ENCODE measurements at regions not wholly inside any gene's neighbourhood (a gene's known extent, or its start where the extent isn't known, plus 50 kb on each side); places are given as distances from the start of the nearest gene placed in this dataset.

DNA sequence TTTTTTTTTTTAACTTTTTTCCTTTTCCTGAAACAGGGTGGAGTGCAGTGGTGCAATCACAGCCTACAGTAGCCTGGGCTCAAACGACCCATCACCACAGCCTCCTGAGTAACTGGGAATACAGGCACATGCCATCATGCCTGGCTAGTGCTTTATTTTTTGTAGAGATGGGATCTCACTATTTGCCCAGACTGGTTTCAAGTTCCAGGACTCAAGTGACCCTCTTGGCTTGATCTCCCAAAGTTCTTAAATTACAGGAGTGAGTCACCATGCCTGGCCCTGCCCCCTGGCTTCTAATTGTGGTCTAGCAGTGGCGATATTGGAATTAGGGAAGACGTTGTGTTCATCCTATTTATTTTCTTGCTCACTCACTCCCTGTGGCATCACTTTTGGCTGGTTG, 1138.4 kb downstream of the SI start:
- no peak for TF ChIP-seq POLR2A (IDR thresholded peaks at IDR 0.05; ENCODE audit: low read depth, low read length)
- TF ChIP-seq JUN (IDR thresholded peaks at IDR 0.05; ENCODE audit: borderline replicate concordance, insufficient read depth, insufficient read length, low read depth), result no peak
- TF ChIP-seq MYC (IDR thresholded peaks at IDR 0.05; ENCODE audit: low read depth, low read length), result no peak
- TF ChIP-seq, protein P1, sequence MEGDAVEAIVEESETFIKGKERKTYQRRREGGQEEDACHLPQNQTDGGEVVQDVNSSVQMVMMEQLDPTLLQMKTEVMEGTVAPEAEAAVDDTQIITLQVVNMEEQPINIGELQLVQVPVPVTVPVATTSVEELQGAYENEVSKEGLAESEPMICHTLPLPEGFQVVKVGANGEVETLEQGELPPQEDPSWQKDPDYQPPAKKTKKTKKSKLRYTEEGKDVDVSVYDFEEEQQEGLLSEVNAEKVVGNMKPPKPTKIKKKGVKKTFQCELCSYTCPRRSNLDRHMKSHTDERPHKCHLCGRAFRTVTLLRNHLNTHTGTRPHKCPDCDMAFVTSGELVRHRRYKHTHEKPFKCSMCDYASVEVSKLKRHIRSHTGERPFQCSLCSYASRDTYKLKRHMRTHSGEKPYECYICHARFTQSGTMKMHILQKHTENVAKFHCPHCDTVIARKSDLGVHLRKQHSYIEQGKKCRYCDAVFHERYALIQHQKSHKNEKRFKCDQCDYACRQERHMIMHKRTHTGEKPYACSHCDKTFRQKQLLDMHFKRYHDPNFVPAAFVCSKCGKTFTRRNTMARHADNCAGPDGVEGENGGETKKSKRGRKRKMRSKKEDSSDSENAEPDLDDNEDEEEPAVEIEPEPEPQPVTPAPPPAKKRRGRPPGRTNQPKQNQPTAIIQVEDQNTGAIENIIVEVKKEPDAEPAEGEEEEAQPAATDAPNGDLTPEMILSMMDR (IDR thresholded peaks at IDR 0.05; ENCODE audit: extremely low read depth in 1 of 2, insufficient read depth in 1 of 2, low read depth in 1 of 2, low read length in 2 of 2), result no peak
- TF ChIP-seq POLR2AphosphoS5 (IDR thresholded peaks at IDR 0.05; ENCODE audit: insufficient read depth, low read depth, low read length), result no peak
- TF ChIP-seq GATA2 (IDR thresholded peaks at IDR 0.05; ENCODE audit: insufficient read depth, insufficient read length, low read depth, low read length), result no peak
- no peak for TF ChIP-seq MAX (IDR thresholded peaks at IDR 0.05; ENCODE audit: insufficient read depth, insufficient read length)
- TF ChIP-seq FOS (IDR thresholded peaks at IDR 0.05; ENCODE audit: borderline replicate concordance, insufficient read depth, low read length), result no peak
- no peak for TF ChIP-seq EZH2 (IDR thresholded peaks at IDR 0.05; ENCODE audit: borderline replicate concordance, low read depth, low read length, severe bottlenecking)
- dilution Hi-C loops (cut with MboI; ENCODE audit: extremely low pct_ligation_motif_present, low sequenced_read_pairs), result no loop called here
- Histone ChIP-seq H4K20me1 (replicated peaks; ENCODE audit: control insufficient read depth, extremely low read depth, insufficient read depth, low read length) (no peaks in the 10 kb centered on the region), H3K27me3 (ENCODE audit: control insufficient read depth in 2 of 2, insufficient read depth in 2 of 2, low read length in 2 of 2) (no peaks in the 10 kb centered on the region), H3K4me3 (replicated peaks in 1 of 3; ENCODE audit: insufficient read depth in 1 of 3, low read depth in 1 of 3, low read length in 3 of 3) (no peak overlapping the region), H3K9ac (replicated peaks; ENCODE audit: extremely low read depth, insufficient read depth, low read length) (no peak overlapping the region), H3K9me1 (replicated peaks; ENCODE audit: control insufficient read depth, extremely low read depth, insufficient read depth, low read length) (no peaks in the 10 kb centered on the region), H2AFZ (ENCODE audit: low read depth, low read length) (no peak overlapping the region), H3K36me3 (ENCODE audit: control insufficient read depth in 2 of 2, extremely low read depth in 1 of 2, insufficient read depth in 2 of 2, low read length in 2 of 2) (no peaks in the 10 kb centered on the region), H3K4me1 (ENCODE audit: control insufficient read depth, extremely low read depth, insufficient read depth, low read length) (no peaks in the 10 kb centered on the region), H3K9me3 (replicated peaks; ENCODE audit: control insufficient read depth, insufficient read depth, low read length) (no peaks in the 10 kb centered on the region), H3K27ac (ENCODE audit: insufficient read depth, low read depth, low read length) (no peak overlapping the region), H3K79me2 (ENCODE audit: control insufficient read depth, insufficient read depth, low read length) (no peaks in the 10 kb centered on the region), H3K4me2 (ENCODE audit: insufficient read depth, low read length) (no peak overlapping the region)
- intact Hi-C loops (cut with micrococcal nuclease), result no loop called here
- ChIA-PET POLR2A (no interaction called here), CTCF (no interaction called here)
- BruUV-seq (replicated peaks), result no TSS peak
- DNase-seq (ENCODE audit: low read depth, low spot score) (no peak), FAIRE-seq (no peak)

All from endothelial cell of umbilical vein (primary cell).